22Rv1 (cell line): ENCODE measurements at regions not wholly inside any gene's neighbourhood (a gene's known extent, or its start where the extent isn't known, plus 50 kb on each side); places are given as distances from the start of the nearest gene placed in this dataset.

Experiments used
- CTCF ChIP-seq: fragments of 450-650 bp; IDR thresholded peaks from 2 replicates; pipeline ENCODE4 v1.5.1; 2017; ENCODE audit warnings: mild to moderate bottlenecking
- ZFX ChIP-seq: fragments of 450-650 bp; IDR thresholded peaks from 2 replicates; pipeline ENCODE4 v1.6.1; 2017; ENCODE audit warnings: antibody characterized with exemption, borderline replicate concordance

- TF ChIP-seq CTCF = no peak
- TF ChIP-seq ZFX = no peak
Measured at GRCh38 chr10:60525716-60526585, 136.3 kb upstream of the ANK3 start.
